Cardiac fibroblast (primary cell): ENCODE measurements at regions not wholly inside any gene's neighbourhood (a gene's known extent, or its start where the extent isn't known, plus 50 kb on each side); places are given as distances from the start of the nearest gene placed in this dataset.

ENCODE experiments used
- DNase-seq, 2 donors: peaks; one replicate each; pipeline versions ENCODE4 v3.0.0 to v3.0.0-alpha.2; 2010; ENCODE audit warnings: low read depth in 2 of 2
- H3K4me3 ChIP-seq, 2 donors: replicated peaks in 1 of 2; 1 replicate in 1 of 2; 2 replicates in 1 of 2; pipeline ENCODE4 v1.5.1; 2011; ENCODE audit warnings: low read depth in 2 of 2, low read length in 2 of 2, mild to moderate bottlenecking in 2 of 2, moderate library complexity in 1 of 2
- CTCF ChIP-seq: IDR thresholded peaks from one replicate; pipeline ENCODE4 v1.5.1; 2011; ENCODE audit warnings: low read depth, mild to moderate bottlenecking, low read length, inconsistent platforms

- no peak for DNase-seq
- no peak for TF ChIP-seq CTCF
- no peak overlapping the region for H3K4me3 ChIP-seq
These were observed 84.1 kb upstream of the PIK3CG start for GRCh38 chr7:106781007-106781406.

- no peak overlapping the region for H3K4me3 ChIP-seq
These were observed 83.1 kb upstream of the PIK3CG start for GRCh38 chr7:106781828-106782544.

GRCh38 chr7:106783286-106783685, 81.8 kb upstream of the PIK3CG start:
- no peak overlapping the region for H3K4me3 ChIP-seq
- DNase-seq = no peak
- TF ChIP-seq CTCF = no peak

More at GRCh38 chr7:106781828-106782544, 83.1 kb upstream of the PIK3CG start:
- TF ChIP-seq CTCF = no peak
- DNase-seq = no peak

GRCh38 chr7:106788637-106789036, 76.4 kb upstream of the PIK3CG start:
- H3K4me3 ChIP-seq = no peak overlapping the region
- no peak for TF ChIP-seq CTCF
- no peak for DNase-seq

- TF ChIP-seq CTCF = no peak
- H3K4me3 ChIP-seq = no peak overlapping the region
- no peak for DNase-seq
These were observed 73.6 kb upstream of the PIK3CG start for GRCh38 chr7:106791526-106791925.

GRCh38 chr7:106792233-106792926, 72.7 kb upstream of the PIK3CG start:
- no peak for DNase-seq
- TF ChIP-seq CTCF = no peak
- H3K4me3 ChIP-seq = no peak overlapping the region
